Breast epithelium (tissue), 4 donors: ENCODE measurements at regions not wholly inside any gene's neighbourhood (a gene's known extent, or its start where the extent isn't known, plus 50 kb on each side); places are given as distances from the start of the nearest gene placed in this dataset.

Experiments
- DNase-seq, 2 donors: peaks; one replicate each; pipeline ENCODE4 v3.0.0-alpha.2; 2019; ENCODE audit warnings: low spot score in 2 of 2
- H3K27ac ChIP-seq, 2 donors: fragments of 200-600 bp; sonication (generic) in 1 of 2; one replicate each; pipeline ENCODE4 v1.5.1; 2016 to 2019; ENCODE audit warnings: mild to moderate bottlenecking in 1 of 2
- H3K27me3 ChIP-seq, 2 donors: fragments of 200-600 bp; sonication (generic) in 1 of 2; one replicate each; pipeline versions ENCODE4 v1.5.1 to v1.6.0; 2017 to 2019; ENCODE audit warnings: control low read depth in 1 of 2, mild to moderate bottlenecking in 1 of 2
- H3K36me3 ChIP-seq: fragments of 200-600 bp; one replicate; pipeline ENCODE4 v1.5.1; 2019
- H3K4me1 ChIP-seq, 2 donors: fragments of 200-600 bp; sonication (generic); one replicate each; pipeline ENCODE4 v1.5.1; 2016 to 2019; ENCODE audit warnings: control low read depth in 1 of 2
- H3K4me3 ChIP-seq, 3 donors: fragments of 200-600 bp; sonication (generic); 1 replicate in 2 of 3; 2 replicates in 1 of 3; pipeline ENCODE4 v1.5.1; 2016 to 2019; ENCODE audit warnings: mild to moderate bottlenecking in 3 of 3, moderate library complexity in 2 of 3
- H3K9me3 ChIP-seq, 2 donors: fragments of 200-600 bp; sonication (generic) in 1 of 2; one replicate each; pipeline ENCODE4 v1.5.1; 2016 to 2019; ENCODE audit warnings: control low read depth in 1 of 2
- CTCF ChIP-seq, 3 donors: fragments of 450-650 bp; IDR thresholded peaks; one replicate each; pipeline ENCODE4 v1.5.1; 2016 to 2017; ENCODE audit warnings: antibody characterized with exemption in 3 of 3, mild to moderate bottlenecking in 3 of 3, moderate library complexity in 3 of 3
- POLR2A ChIP-seq: fragments of 450-650 bp; IDR thresholded peaks from one replicate; pipeline ENCODE4 v1.6.1; 2016; ENCODE audit warnings: antibody characterized with exemption, mild to moderate bottlenecking, moderate library complexity
- POLR2AphosphoS5 ChIP-seq, 3 donors: sonication (generic); formaldehyde crosslinking; IDR thresholded peaks; one replicate each; pipeline ENCODE4 v1.6.1; 2017; ENCODE audit warnings: antibody characterized with exemption in 3 of 3
- intact Hi-C: fragments of 100-400 bp; cut with DNase I; formaldehyde crosslinking; loops from one replicate; pipeline ENCODE4 v1.15.1; 2023; ENCODE audit warnings: low total_unique reads

- no peak for DNase-seq
- TF ChIP-seq POLR2AphosphoS5 (IDR thresholded peaks at IDR 0.05), result no peak
- no peak for TF ChIP-seq CTCF (IDR thresholded peaks at IDR 0.05)
- no peak for TF ChIP-seq POLR2A
- H3K9me3 ChIP-seq, result no peaks in the 10 kb centered on the region
- no peak overlapping the region for H3K4me3 ChIP-seq
- no peaks in the 10 kb centered on the region for H3K36me3 ChIP-seq
- H3K27ac ChIP-seq, result no peak overlapping the region
- no peaks in the 10 kb centered on the region for H3K4me1 ChIP-seq
- intact Hi-C loops, result no loop called here
- no peaks in the 10 kb centered on the region for H3K27me3 ChIP-seq
These were observed 269.5 kb upstream of the ATP11B start for GRCh38 chr3:182523836-182524235.

GRCh38 chr3:182524711-182525401 is 268.4 kb upstream of the ATP11B start:
- no peak overlapping the region for H3K4me3 ChIP-seq
- H3K9me3 ChIP-seq, result no peaks in the 10 kb centered on the region
- no peak overlapping the region for H3K27ac ChIP-seq
- intact Hi-C loops, result no loop called here
- H3K36me3 ChIP-seq, result no peaks in the 10 kb centered on the region
- no peaks in the 10 kb centered on the region for H3K4me1 ChIP-seq
- no peaks in the 10 kb centered on the region for H3K27me3 ChIP-seq
- TF ChIP-seq POLR2A (no peak), CTCF (IDR thresholded peaks at IDR 0.05) (no peak), POLR2AphosphoS5 (IDR thresholded peaks at IDR 0.05) (no peak)
- no peak for DNase-seq

- Histone ChIP-seq H3K9me3 (no peaks in the 10 kb centered on the region), H3K27ac (no peak overlapping the region), H3K4me3 (no peak overlapping the region), H3K36me3 (no peaks in the 10 kb centered on the region), H3K27me3 (no peaks in the 10 kb centered on the region), H3K4me1 (no peaks in the 10 kb centered on the region)
- no peak for TF ChIP-seq CTCF (IDR thresholded peaks at IDR 0.05)
- no peak for TF ChIP-seq POLR2A
- no peak for TF ChIP-seq POLR2AphosphoS5 (IDR thresholded peaks at IDR 0.05)
- DNase-seq, result no peak
- intact Hi-C loops, result no loop called here
These were observed 267.4 kb upstream of the ATP11B start for GRCh38 chr3:182525766-182526374.

- H3K4me1 ChIP-seq, result no peaks in the 10 kb centered on the region
- H3K27me3 ChIP-seq, result no peaks in the 10 kb centered on the region
- H3K27ac ChIP-seq, result no peak overlapping the region
- no peak overlapping the region for H3K4me3 ChIP-seq
- H3K36me3 ChIP-seq, result no peaks in the 10 kb centered on the region
- TF ChIP-seq CTCF (IDR thresholded peaks at IDR 0.05) (no peak), POLR2A (no peak), POLR2AphosphoS5 (IDR thresholded peaks at IDR 0.05) (no peak)
- DNase-seq, result no peak
- H3K9me3 ChIP-seq, result no peaks in the 10 kb centered on the region
- intact Hi-C loops, result no loop called here
These were observed 265.6 kb upstream of the ATP11B start for GRCh38 chr3:182527745-182528144.

GRCh38 chr3:182530316-182530715 is 263.0 kb upstream of the ATP11B start:
- H3K4me3 ChIP-seq, result no peak overlapping the region
- no peaks in the 10 kb centered on the region for H3K27me3 ChIP-seq
- H3K27ac ChIP-seq, result no peak overlapping the region
- DNase-seq, result no peak
- H3K9me3 ChIP-seq, result no peaks in the 10 kb centered on the region
- H3K4me1 ChIP-seq, result no peaks in the 10 kb centered on the region
- TF ChIP-seq CTCF (IDR thresholded peaks at IDR 0.05) (no peak), POLR2AphosphoS5 (IDR thresholded peaks at IDR 0.05) (no peak), POLR2A (no peak)
- no peaks in the 10 kb centered on the region for H3K36me3 ChIP-seq
- intact Hi-C loops, result no loop called here
